OCI-LY1 (cell line): ENCODE measurements at regions not wholly inside any gene's neighbourhood (a gene's known extent, or its start where the extent isn't known, plus 50 kb on each side); places are given as distances from the start of the nearest gene placed in this dataset.

Experiments
- CTCF ChIP-seq: fragments of 200-600 bp; sonication (generic), shearing (Covaris generic); IDR thresholded peaks from 2 replicates; pipeline ENCODE4 v1.5.1; 2017; ENCODE audit warnings: mild to moderate bottlenecking, antibody characterized with exemption, low read length, moderate library complexity, mixed read lengths
- EZH2 ChIP-seq: fragments of 200-600 bp; sonication (generic), shearing (Covaris generic); IDR thresholded peaks from 2 replicates; pipeline ENCODE4 v1.8.0; 2017; ENCODE audit warnings: borderline replicate concordance, mixed run types, mild to moderate bottlenecking, antibody characterized with exemption, low read length, moderate library complexity, mixed read lengths

DNA sequence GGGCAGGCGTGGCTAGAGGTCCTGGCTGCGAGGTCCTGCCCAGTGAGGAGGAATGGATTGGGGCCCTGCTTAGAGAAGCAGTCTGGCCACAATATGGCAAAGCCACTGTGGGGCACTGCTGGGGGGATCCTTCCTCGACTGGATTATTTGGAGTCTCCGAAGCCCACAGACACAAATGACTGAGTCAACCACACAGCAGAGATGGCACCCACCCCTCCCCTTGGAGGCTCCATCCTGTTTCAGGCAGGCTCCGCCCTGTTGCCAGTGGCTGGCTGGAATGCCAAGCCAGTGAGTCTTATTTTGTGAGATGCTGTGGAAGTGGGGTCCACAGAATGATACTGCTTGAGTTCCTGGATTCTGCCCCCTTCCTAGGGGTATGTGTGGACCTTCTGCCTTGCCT is 363.9 kb downstream of the PPP1R2C start:
- TF ChIP-seq CTCF (no peak), EZH2 (no peak)
